ENCODE measurements at regions not wholly inside any gene's neighbourhood (a gene's known extent, or its start where the extent isn't known, plus 50 kb on each side); places are given as distances from the start of the nearest gene placed in this dataset.

DNA sequence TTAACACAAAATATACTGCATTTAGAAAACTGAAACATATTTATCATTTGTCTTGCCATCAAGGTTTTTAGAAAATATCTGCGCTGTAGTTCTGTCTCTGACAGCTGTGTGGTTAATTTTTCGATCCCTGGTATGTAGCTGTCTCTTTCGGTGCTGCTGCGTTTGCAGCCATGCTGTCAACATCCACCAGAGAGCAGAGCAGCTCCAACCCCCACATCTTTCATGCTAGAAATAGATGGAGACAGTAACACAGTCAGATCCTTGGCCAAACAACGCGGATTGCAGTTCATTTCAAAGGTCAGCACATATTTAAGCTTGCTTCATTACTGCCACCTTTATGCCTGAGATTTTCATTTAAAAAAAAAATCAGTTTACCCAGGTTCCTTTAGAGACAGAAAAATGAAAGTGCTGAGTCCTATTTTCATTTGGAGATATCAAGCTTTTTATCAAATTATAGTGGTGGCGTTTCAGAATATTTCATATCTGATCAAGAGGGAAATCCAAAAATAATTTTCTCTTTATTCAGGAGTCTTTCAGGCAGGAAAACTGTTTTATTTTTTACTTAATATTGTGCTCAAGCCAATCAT lies 157.7 kb upstream of the MMS22L start:
- H3K9me3 ChIP-seq, result no peaks in the 10 kb centered on the region
- peak overlapping the region; percentile 4; the same call in 1 of the 2 replicates for H3K4me3 ChIP-seq
- peak; percentile 53 for DNase-seq
- H3K27me3 ChIP-seq, result no peaks in the 10 kb centered on the region
- H3K36me3 ChIP-seq, result no peaks in the 10 kb centered on the region

DNA sequence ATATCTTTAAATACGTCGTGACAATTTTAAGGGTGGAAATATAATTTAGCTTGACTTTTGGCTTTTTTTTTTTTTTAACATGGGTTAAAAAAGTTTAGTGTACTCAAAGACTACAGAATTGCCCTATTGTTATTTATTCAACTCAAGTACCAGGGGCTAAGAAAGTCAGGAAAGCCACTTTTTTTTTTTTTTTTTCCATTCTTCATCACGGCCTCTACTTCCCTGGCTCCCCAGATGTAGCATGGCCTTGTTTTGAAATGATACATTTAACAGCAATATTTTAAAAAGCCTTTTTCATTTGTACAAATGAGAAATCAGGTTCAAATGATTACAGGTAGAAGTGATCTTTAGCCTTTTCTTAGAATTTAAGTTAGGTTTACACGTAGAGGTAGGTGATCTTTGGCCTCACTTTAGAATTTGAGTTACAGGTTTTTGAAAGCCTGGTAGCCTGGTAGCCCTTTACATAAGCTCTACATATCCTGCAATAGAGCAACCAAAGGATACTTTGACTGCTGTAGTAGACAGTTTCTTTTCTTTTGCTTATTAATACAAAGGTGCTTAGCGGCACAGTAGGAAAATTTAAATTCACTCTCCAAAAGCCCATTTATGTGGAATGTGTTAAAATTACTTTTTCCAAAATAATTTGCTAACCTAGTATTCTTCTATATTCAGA lies 160.5 kb upstream of the MMS22L start:
- no peaks in the 10 kb centered on the region for H3K27me3 ChIP-seq
- no peak overlapping the region for H3K4me3 ChIP-seq
- H3K9me3 ChIP-seq, result no peaks in the 10 kb centered on the region
- no peak for DNase-seq
- H3K36me3 ChIP-seq, result no peaks in the 10 kb centered on the region

DNA sequence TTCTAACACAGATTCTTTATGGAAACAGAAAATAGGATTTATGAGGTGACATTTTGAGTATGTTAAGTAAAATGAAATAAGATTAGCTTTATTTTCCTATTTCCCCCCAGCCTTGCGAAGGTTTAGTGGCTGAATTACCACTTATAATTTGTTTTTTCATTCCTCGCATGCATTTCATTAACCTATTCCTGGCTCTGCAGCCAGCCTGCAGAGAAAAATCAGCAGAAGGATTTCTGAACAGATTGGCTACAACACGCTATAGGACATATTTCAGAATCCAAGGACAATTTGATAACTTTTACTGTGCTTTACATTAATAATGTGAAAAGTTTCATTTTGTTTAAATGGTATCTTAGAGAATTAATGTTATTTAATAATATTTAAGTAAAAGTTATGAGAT lies 162.4 kb upstream of the MMS22L start:
- H3K9me3 ChIP-seq, result no peaks in the 10 kb centered on the region

GRCh38 chr6:97449444-97449966 lies 166.5 kb upstream of the MMS22L start:
- Histone ChIP-seq H3K36me3 (no peaks in the 10 kb centered on the region), H3K9me3 (no peaks in the 10 kb centered on the region), H3K27me3 (no peaks in the 10 kb centered on the region), H3K4me3 (no peak overlapping the region)
- no peak for DNase-seq

More for the DNA sequence above, 162.4 kb upstream of the MMS22L start:
- Histone ChIP-seq H3K27me3 (no peaks in the 10 kb centered on the region), H3K36me3 (no peaks in the 10 kb centered on the region), H3K4me3 (no peak overlapping the region)
- DNase-seq, result no peak

GRCh38 chr6:97450087-97450486 lies 167.1 kb upstream of the MMS22L start:
- Histone ChIP-seq H3K36me3 (no peaks in the 10 kb centered on the region), H3K27me3 (no peaks in the 10 kb centered on the region), H3K4me3 (no peak overlapping the region), H3K9me3 (no peaks in the 10 kb centered on the region)
- DNase-seq, result no peak

DNA sequence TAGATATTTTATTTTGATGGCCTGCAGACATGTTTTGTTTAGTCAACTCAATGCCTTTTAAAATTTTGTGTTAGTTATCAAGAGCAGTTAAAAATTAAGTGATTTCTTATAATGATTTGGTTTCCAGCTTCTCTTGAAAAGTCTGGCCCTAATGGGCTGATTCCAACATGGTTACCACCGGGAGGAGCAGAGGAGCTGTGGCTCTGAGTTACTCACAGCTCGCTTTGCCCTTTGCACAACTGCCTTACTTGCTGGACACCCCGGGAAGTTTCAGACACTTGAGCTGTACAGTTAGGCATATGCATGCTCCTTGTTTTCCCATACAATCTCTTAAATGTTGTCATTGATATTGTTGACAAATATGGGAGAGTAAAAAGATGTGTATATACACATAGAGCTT lies 173.1 kb upstream of the MMS22L start:
- Histone ChIP-seq H3K36me3 (no peaks in the 10 kb centered on the region), H3K27me3 (no peaks in the 10 kb centered on the region), H3K4me3 (no peak overlapping the region), H3K9me3 (no peaks in the 10 kb centered on the region)
- DNase-seq, result no peak

DNA sequence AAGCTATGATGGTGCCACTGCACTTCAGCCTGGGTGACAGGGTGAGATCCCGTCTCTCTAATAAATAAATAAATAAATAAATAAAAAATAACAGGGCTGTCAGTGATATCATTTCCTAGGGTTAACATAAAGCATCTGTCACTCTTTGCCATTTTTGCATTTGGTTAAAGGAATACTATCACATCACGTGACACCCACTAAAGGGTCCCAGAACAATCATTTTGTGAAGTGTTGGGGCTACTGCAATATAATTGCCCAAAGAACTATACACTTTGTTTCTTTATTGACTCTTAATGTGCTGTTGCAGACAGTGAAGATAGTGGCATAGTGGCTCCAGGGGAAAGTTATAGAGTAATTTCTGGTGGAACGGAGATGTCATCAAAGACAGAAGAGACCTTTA lies 176.5 kb upstream of the MMS22L start:
- Histone ChIP-seq H3K27me3 (no peaks in the 10 kb centered on the region), H3K36me3 (no peaks in the 10 kb centered on the region), H3K9me3 (no peaks in the 10 kb centered on the region), H3K4me3 (no peak overlapping the region)
- DNase-seq, result no peak

- DNase-seq, result no peak
- H3K4me3 ChIP-seq, result no peak overlapping the region
- no peaks in the 10 kb centered on the region for H3K27me3 ChIP-seq
- no peaks in the 10 kb centered on the region for H3K36me3 ChIP-seq
- no peaks in the 10 kb centered on the region for H3K9me3 ChIP-seq
Measured at GRCh38 chr6:97459986-97460385, 177.0 kb upstream of the MMS22L start.

DNA sequence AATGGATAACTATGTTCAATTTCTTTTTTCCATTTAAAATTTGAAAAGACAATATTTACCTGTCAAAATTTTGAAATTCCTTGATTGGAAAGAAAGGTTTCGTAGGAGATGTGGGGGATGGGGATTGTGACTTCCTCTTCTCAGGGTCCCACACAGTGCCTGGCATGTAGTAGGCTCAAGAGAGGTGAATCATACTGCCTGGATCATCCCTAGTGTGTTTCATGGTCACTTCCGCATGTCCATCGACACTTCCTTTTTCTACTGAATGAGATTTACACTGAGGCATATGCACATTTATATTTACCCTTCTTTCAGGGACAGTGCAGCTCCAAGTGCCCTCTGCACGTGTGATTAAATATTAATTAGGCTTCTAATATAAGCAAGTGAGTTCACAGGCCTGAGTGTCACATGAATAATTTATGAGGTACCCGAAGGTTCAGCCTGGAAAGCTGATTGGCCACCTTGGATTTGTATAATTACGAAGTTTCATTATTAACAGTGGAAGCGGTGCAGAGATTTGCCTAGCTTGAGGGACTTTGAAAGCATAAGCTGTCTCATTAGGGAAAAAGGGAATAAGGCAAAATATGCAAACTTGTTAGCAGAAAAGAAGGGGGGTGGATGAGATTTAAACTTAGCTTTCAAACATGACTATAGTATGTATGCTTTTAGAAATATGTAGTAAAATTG lies 177.5 kb upstream of the MMS22L start:
- DNase-seq, result no peak
- Histone ChIP-seq H3K27me3 (no peaks in the 10 kb centered on the region), H3K4me3 (no peak overlapping the region), H3K9me3 (no peaks in the 10 kb centered on the region), H3K36me3 (no peaks in the 10 kb centered on the region)

DNA sequence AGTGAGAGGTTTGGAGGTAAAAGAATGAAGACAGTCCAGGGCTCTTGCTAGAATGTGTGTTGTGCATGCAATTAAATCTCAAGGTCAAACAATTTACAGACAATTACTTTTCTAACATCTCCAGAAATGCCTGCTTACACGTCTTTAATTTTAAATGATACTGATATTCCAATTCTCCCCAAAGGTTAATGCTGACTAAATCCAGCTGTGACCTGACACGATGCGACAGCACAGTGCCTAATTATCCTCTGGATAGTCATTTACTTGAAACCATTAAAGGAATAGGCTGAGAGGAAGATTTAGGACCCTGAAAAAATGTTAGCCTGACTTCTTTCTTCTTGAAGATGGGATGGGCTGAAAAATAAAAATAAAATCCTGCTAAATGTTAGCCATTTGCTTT lies 178.2 kb upstream of the MMS22L start:
- Histone ChIP-seq H3K27me3 (no peaks in the 10 kb centered on the region), H3K4me3 (no peak overlapping the region), H3K36me3 (no peaks in the 10 kb centered on the region), H3K9me3 (no peaks in the 10 kb centered on the region)
- DNase-seq, result no peak

- Histone ChIP-seq H3K4me3 (no peak overlapping the region), H3K27me3 (no peaks in the 10 kb centered on the region), H3K36me3 (no peaks in the 10 kb centered on the region), H3K9me3 (no peaks in the 10 kb centered on the region)
- no peak for DNase-seq
Measured at GRCh38 chr6:97462031-97462430, 179.0 kb upstream of the MMS22L start.

DNA sequence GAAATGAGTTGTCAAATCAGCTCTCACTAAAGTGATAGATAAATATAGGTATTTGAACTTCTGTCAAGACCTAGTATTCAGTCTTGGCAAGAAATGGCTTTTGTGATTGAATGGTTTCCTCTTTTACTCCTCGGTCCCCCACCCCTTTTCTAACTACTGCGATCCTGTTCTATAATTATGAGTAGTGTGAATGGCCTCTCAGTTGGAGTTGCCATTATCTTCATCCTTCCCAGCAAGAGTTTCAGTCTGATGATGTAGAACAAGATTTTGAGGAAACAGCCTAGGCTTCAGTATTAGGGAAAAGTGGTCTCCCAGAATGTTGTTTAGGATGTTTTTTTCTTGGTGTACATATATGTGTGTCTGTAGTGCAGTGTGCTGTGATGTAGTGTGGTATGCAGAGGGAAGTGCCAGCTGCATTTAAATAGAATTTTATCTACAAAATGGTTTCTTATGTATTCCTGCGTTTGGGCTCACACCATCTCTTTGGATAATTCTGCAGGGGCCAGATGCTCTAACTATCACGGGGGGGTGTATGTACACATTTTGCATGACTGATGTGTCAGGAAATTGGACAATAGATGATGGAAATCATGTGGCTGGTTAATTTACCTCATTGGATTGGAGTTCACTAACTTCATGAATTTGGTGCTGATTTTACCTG lies 180.1 kb upstream of the MMS22L start:
- Histone ChIP-seq H3K9me3 (no peaks in the 10 kb centered on the region), H3K4me3 (no peak overlapping the region), H3K27me3 (no peaks in the 10 kb centered on the region), H3K36me3 (no peaks in the 10 kb centered on the region)
- no peak for DNase-seq

DNA sequence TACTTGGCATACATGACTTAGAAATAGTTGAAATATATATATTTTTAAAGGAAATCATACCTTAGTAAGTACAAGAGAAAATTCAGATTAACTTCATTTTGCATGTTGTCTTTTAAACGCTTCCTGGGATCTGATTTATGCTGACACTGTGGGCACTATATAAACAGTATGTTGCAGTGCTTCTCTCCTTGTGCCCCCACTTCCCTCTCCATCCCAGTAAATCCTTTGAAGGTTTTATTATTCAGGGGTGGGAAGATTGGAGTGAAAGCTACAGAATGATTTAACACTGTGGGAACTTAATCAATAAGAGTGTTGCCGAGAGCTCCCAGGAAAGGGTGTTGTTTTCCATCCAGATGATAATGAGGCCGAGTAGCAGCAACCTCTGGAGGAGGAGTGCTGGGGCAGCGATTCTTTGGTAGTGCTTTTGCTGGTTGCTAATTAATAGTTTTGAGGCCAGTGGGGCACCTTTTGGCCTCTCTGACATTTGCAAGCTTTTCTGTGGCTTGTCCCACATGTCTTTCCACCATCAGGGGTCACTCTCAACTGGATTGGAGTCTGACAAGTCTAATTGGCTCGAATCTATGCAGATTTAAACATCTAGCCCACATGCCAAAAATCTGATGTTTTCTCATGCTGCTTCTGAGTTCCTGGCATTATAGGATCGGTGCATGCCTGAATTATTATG lies 183.0 kb upstream of the MMS22L start:
- Histone ChIP-seq H3K9me3 (no peaks in the 10 kb centered on the region), H3K36me3 (no peaks in the 10 kb centered on the region), H3K4me3 (no peak overlapping the region), H3K27me3 (no peaks in the 10 kb centered on the region)
- DNase-seq, result no peak

GRCh38 chr6:97468981-97469380 lies 186.0 kb upstream of the MMS22L start:
- H3K4me3 ChIP-seq, result no peak overlapping the region
- no peaks in the 10 kb centered on the region for H3K36me3 ChIP-seq
- H3K9me3 ChIP-seq, result no peaks in the 10 kb centered on the region
- no peaks in the 10 kb centered on the region for H3K27me3 ChIP-seq
- DNase-seq, result no peak

DNA sequence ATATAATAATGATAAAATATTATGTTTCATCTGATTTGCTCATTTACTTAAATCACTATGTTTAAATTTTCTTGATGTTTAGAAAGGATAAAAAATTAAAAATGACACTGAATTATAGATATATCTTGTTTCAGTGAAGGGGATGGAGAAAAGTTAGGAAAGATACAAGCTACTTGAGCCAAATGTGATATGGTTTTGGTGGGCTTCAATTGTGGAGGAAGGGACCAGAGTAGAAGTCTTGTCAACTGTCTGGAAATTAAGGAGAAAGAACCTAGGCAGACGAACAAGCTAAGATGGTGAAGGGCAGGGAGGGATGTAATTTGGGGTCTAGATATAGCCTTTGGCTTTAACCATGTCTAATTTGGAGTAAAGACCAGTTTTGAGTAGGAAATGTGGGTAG lies 186.4 kb upstream of the MMS22L start:
- no peaks in the 10 kb centered on the region for H3K27me3 ChIP-seq
- no peaks in the 10 kb centered on the region for H3K36me3 ChIP-seq
- no peaks in the 10 kb centered on the region for H3K9me3 ChIP-seq
- H3K4me3 ChIP-seq, result no peak overlapping the region
- no peak for DNase-seq

GRCh38 chr6:97470322-97470721 lies 187.3 kb upstream of the MMS22L start:
- H3K4me3 ChIP-seq, result no peak overlapping the region
- H3K27me3 ChIP-seq, result no peaks in the 10 kb centered on the region
- no peaks in the 10 kb centered on the region for H3K36me3 ChIP-seq
- DNase-seq, result no peak
- H3K9me3 ChIP-seq, result no peaks in the 10 kb centered on the region

- Histone ChIP-seq H3K4me3 (no peak overlapping the region), H3K36me3 (no peaks in the 10 kb centered on the region), H3K9me3 (no peaks in the 10 kb centered on the region), H3K27me3 (no peaks in the 10 kb centered on the region)
- DNase-seq, result no peak
Measured at GRCh38 chr6:97473979-97474378, 191.0 kb upstream of the MMS22L start.
